HG03571 (cell line): ENCODE measurements at regions not wholly inside any gene's neighbourhood (a gene's known extent, or its start where the extent isn't known, plus 50 kb on each side); places are given as distances from the start of the nearest gene placed in this dataset.

Experiments used
- ATAC-seq: cut with Tn5 transposase; IDR thresholded peaks from one replicate; pipeline ENCODE4 v1.9.1; 2021; ENCODE audit not compliant: unreplicated experiment

- no peak for ATAC-seq
These were observed 279.8 kb downstream of the UTP18 start for GRCh38 chr17:51540151-51540550.

- no peak for ATAC-seq
These were observed 280.9 kb downstream of the UTP18 start for GRCh38 chr17:51541215-51541614.

GRCh38 chr17:51546114-51546513, 285.8 kb downstream of the UTP18 start:
- no peak for ATAC-seq

DNA sequence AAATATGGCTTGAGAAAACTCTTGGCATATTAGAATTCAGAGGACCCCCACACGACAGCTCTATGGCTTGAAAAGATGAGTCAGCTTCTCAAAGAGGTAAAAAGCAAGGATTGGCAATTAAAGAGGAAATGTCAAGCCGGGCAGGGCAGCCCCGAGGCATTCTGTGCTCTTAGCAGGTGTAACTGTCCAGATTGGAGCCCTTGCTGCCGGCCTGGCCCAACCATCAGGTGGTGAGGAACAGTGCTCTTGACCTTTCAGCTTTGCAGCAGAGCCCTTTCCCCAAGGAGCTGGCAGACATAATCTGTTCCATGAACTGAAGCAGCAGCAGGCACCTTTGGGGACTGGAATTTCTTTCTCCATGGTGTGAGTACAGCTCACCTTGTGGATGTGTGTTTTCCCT, 287.8 kb downstream of the UTP18 start:
- no peak for ATAC-seq

GRCh38 chr17:51555153-51555552, 294.8 kb downstream of the UTP18 start:
- no peak for ATAC-seq

GRCh38 chr17:51559778-51560177, 299.4 kb downstream of the UTP18 start:
- ATAC-seq: no peak

GRCh38 chr17:51560398-51560797, 300.1 kb downstream of the UTP18 start:
- no peak for ATAC-seq

GRCh38 chr17:51563961-51564360, 303.6 kb downstream of the UTP18 start:
- no peak for ATAC-seq

- no peak for ATAC-seq
These were observed 311.8 kb downstream of the UTP18 start for GRCh38 chr17:51572115-51572514.
